ENCODE measurements at regions not wholly inside any gene's neighbourhood (a gene's known extent, or its start where the extent isn't known, plus 50 kb on each side); places are given as distances from the start of the nearest gene placed in this dataset.

GRCh38 chr14:53520078-53520928, 367.2 kb upstream of the DDHD1 start:
- TF ChIP-seq, protein P1, sequence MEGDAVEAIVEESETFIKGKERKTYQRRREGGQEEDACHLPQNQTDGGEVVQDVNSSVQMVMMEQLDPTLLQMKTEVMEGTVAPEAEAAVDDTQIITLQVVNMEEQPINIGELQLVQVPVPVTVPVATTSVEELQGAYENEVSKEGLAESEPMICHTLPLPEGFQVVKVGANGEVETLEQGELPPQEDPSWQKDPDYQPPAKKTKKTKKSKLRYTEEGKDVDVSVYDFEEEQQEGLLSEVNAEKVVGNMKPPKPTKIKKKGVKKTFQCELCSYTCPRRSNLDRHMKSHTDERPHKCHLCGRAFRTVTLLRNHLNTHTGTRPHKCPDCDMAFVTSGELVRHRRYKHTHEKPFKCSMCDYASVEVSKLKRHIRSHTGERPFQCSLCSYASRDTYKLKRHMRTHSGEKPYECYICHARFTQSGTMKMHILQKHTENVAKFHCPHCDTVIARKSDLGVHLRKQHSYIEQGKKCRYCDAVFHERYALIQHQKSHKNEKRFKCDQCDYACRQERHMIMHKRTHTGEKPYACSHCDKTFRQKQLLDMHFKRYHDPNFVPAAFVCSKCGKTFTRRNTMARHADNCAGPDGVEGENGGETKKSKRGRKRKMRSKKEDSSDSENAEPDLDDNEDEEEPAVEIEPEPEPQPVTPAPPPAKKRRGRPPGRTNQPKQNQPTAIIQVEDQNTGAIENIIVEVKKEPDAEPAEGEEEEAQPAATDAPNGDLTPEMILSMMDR (IDR thresholded peaks at IDR 0.05), result no peak
- TF ChIP-seq HDAC2 (IDR thresholded peaks at IDR 0.05) (no peak), SMC3 (IDR thresholded peaks at IDR 0.05) (no peak), PHF8 (IDR thresholded peaks at IDR 0.05; ENCODE audit: borderline replicate concordance, low read depth) (no peak), RAD21 (conservative IDR thresholded peaks at IDR 0.05 in 1 of 2, IDR thresholded peaks at IDR 0.05 in 1 of 2) (no peak)
- TF ChIP-seq, protein P2, sequence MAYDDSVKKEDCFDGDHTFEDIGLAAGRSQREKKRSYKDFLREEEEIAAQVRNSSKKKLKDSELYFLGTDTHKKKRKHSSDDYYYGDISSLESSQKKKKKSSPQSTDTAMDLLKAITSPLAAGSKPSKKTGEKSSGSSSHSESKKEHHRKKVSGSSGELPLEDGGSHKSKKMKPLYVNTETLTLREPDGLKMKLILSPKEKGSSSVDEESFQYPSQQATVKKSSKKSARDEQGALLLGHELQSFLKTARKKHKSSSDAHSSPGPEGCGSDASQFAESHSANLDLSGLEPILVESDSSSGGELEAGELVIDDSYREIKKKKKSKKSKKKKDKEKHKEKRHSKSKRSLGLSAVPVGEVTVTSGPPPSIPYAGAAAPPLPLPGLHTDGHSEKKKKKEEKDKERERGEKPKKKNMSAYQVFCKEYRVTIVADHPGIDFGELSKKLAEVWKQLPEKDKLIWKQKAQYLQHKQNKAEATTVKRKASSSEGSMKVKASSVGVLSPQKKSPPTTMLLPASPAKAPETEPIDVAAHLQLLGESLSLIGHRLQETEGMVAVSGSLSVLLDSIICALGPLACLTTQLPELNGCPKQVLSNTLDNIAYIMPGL (CRISPR knock-in tag; IDR thresholded peaks at IDR 0.05; ENCODE audit: borderline replicate concordance), result no peak

Data from A549 (cell line).